ENCODE measurements at regions not wholly inside any gene's neighbourhood (a gene's known extent, or its start where the extent isn't known, plus 50 kb on each side); places are given as distances from the start of the nearest gene placed in this dataset.

DNA sequence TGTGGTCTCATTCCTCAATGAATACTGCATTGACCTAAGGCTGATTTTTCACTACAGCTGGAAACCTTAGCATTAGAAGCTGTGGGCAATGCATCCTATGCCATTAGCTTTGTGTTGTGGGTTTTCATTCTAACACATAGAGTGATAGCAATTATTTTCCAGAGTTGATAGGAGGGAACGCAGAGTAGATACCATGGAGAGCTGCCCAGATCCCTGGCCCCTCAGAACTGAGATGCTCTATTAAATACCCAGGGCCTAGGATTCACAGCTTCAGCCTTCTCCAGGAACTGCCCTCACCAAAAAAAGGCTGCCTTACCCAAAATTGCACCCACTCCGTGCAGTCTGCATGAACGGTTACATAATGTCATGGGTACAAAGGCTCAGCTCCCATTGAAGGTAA is 444.4 kb downstream of the SUCLA2 start:
- TF ChIP-seq, protein P1, sequence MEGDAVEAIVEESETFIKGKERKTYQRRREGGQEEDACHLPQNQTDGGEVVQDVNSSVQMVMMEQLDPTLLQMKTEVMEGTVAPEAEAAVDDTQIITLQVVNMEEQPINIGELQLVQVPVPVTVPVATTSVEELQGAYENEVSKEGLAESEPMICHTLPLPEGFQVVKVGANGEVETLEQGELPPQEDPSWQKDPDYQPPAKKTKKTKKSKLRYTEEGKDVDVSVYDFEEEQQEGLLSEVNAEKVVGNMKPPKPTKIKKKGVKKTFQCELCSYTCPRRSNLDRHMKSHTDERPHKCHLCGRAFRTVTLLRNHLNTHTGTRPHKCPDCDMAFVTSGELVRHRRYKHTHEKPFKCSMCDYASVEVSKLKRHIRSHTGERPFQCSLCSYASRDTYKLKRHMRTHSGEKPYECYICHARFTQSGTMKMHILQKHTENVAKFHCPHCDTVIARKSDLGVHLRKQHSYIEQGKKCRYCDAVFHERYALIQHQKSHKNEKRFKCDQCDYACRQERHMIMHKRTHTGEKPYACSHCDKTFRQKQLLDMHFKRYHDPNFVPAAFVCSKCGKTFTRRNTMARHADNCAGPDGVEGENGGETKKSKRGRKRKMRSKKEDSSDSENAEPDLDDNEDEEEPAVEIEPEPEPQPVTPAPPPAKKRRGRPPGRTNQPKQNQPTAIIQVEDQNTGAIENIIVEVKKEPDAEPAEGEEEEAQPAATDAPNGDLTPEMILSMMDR (IDR thresholded peaks at IDR 0.05), result no peak
- no peak for TF ChIP-seq ZFX (IDR thresholded peaks at IDR 0.05; ENCODE audit: borderline replicate concordance)

Measured in 22Rv1 (cell line).